ENCODE measurements at regions not wholly inside any gene's neighbourhood (a gene's known extent, or its start where the extent isn't known, plus 50 kb on each side); places are given as distances from the start of the nearest gene placed in this dataset.

DNA sequence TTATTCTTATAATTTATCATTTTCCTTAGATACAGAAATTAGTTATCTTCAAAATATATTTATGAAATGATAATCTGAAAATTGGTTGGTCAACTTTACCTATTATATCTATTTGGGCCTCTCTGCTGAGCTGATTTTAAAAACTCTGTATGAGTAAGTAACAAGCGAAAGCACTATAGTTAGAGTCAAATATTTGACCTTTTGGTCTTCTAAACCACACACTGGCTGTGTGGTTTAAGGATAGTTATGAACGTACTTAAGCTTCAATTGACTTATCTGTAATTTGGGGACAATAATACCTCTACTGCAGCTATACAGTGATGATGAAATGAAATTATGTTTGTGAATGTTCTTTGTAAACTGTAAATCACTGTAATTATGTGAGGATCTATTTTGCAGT is 763.9 kb upstream of the GRM7 start:
- Histone ChIP-seq H3K36me3 (ENCODE audit: control insufficient read depth in 2 of 2, extremely low read depth in 1 of 2, insufficient read depth in 2 of 2, low read length in 2 of 2) (no peaks in the 10 kb centered on the region), H3K79me2 (ENCODE audit: control insufficient read depth, insufficient read depth, low read length) (no peaks in the 10 kb centered on the region), H3K9ac (replicated peaks; ENCODE audit: extremely low read depth, insufficient read depth, low read length) (no peak overlapping the region), H3K9me1 (replicated peaks; ENCODE audit: control insufficient read depth, extremely low read depth, insufficient read depth, low read length) (no peaks in the 10 kb centered on the region), H2AFZ (ENCODE audit: low read depth, low read length) (no peak overlapping the region), H3K9me3 (replicated peaks; ENCODE audit: control insufficient read depth, insufficient read depth, low read length) (no peaks in the 10 kb centered on the region), H3K4me2 (ENCODE audit: insufficient read depth, low read length) (no peak overlapping the region), H3K4me3 (replicated peaks in 1 of 3; ENCODE audit: insufficient read depth in 1 of 3, low read depth in 1 of 3, low read length in 3 of 3) (no peak overlapping the region), H3K27ac (ENCODE audit: insufficient read depth, low read depth, low read length) (no peak overlapping the region), H3K27me3 (ENCODE audit: control insufficient read depth in 2 of 2, insufficient read depth in 2 of 2, low read length in 2 of 2) (no peaks in the 10 kb centered on the region), H4K20me1 (replicated peaks; ENCODE audit: control insufficient read depth, extremely low read depth, insufficient read depth, low read length) (no peaks in the 10 kb centered on the region), H3K4me1 (ENCODE audit: control insufficient read depth, extremely low read depth, insufficient read depth, low read length) (no peaks in the 10 kb centered on the region)
- no peak for TF ChIP-seq POLR2A (IDR thresholded peaks at IDR 0.05; ENCODE audit: low read depth, low read length)
- TF ChIP-seq MYC (IDR thresholded peaks at IDR 0.05; ENCODE audit: low read depth, low read length) = no peak
- no peak for TF ChIP-seq EZH2 (IDR thresholded peaks at IDR 0.05; ENCODE audit: borderline replicate concordance, low read depth, low read length, severe bottlenecking)
- no peak for TF ChIP-seq POLR2AphosphoS5 (IDR thresholded peaks at IDR 0.05; ENCODE audit: insufficient read depth, low read depth, low read length)
- TF ChIP-seq JUN (IDR thresholded peaks at IDR 0.05; ENCODE audit: borderline replicate concordance, insufficient read depth, insufficient read length, low read depth) = no peak
- TF ChIP-seq GATA2 (IDR thresholded peaks at IDR 0.05; ENCODE audit: insufficient read depth, insufficient read length, low read depth, low read length) = no peak
- TF ChIP-seq, protein P1, sequence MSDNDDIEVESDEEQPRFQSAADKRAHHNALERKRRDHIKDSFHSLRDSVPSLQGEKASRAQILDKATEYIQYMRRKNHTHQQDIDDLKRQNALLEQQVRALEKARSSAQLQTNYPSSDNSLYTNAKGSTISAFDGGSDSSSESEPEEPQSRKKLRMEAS (IDR thresholded peaks at IDR 0.05; ENCODE audit: insufficient read depth, insufficient read length) = no peak
- TF ChIP-seq CTCF (IDR thresholded peaks at IDR 0.05; ENCODE audit: extremely low read depth in 1 of 2, insufficient read depth in 1 of 2, low read depth in 1 of 2, low read length in 2 of 2) = no peak
- no peak for TF ChIP-seq FOS (IDR thresholded peaks at IDR 0.05; ENCODE audit: borderline replicate concordance, insufficient read depth, low read length)
- no peak for FAIRE-seq
- intact Hi-C loops (cut with micrococcal nuclease) (no loop called here), dilution Hi-C loops (cut with MboI; ENCODE audit: extremely low pct_ligation_motif_present, low sequenced_read_pairs) (no loop called here)
- BruUV-seq (replicated peaks) = no TSS peak
- CTCF ChIA-PET = no interaction called here
- no peak for DNase-seq (ENCODE audit: low read depth, low spot score)
- POLR2A ChIA-PET = no interaction called here

Measured in endothelial cell of umbilical vein (primary cell).